NCI-H1092 treated with DMSO at 0.1 percent for 48 hours (cell line): ENCODE measurements at regions not wholly inside any gene's neighbourhood (a gene's known extent, or its start where the extent isn't known, plus 50 kb on each side); places are given as distances from the start of the nearest gene placed in this dataset.
"Not testable (repeated sequence)": the region's sequence is repeated elsewhere in the genome, so short reads cannot be mapped to it uniquely, and the experiment has no call there.

Source experiments
- DNase-seq: peaks from one replicate; lab custom pipeline; 2025; lab: John Stamatoyannopoulos, UW

DNA sequence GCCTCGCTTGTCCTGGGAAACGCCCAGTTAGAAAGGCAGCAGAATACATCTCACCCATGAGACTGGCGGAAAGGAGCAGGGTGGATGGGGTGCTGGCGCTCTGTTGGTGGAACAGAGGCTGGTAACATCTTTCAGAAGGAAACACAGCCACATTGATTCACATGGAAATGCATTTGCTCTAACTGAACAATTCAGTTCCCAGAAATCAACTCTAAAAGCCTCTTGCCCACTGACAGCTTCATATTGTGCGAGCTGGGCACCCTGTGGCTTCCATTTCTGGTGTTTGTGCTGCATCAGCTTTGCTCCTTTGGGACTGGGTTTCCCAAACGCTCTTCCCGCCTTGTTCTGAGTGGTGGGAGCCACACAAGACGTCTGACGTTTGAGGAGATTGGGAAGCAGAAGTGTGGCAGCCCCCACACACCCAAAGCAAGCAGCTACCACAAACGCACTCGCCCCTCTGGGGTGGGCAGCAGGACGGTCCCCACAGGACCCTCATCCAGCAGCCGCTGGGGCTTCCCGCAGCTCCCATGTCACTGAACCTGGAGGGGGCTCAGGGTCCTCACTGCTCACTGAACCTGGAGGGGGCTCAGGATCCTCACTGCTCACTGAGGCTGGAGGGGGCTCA lies 229.5 kb downstream of the ERMARD start:
- no peak for DNase-seq

DNA sequence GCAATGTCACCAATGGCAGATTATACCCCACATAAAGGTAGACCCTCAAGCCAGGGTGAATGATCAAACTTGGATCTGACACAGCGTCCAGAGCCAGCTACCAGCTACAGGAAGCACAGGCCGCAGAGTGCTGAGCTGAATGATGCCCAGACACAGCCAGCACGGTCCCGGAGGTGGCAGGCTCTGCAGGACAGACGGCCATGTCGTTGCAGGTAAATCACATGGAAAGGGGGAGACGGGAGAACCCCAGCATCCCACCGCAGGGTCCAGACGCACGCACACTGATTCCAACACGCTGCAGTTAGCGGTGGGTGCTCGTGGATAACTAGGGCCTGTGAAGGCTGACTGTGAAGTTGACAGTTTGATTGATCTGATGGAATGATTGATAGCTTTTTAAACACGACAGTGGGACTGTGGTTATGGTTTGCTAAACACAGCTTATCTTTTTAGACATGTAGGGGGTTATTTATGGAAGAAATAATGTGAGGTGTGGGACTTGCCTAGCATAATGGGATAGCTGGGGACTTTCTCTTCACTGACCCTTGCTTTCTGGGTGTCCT lies 228.5 kb downstream of the ERMARD start:
- DNase-seq: no peak

DNA sequence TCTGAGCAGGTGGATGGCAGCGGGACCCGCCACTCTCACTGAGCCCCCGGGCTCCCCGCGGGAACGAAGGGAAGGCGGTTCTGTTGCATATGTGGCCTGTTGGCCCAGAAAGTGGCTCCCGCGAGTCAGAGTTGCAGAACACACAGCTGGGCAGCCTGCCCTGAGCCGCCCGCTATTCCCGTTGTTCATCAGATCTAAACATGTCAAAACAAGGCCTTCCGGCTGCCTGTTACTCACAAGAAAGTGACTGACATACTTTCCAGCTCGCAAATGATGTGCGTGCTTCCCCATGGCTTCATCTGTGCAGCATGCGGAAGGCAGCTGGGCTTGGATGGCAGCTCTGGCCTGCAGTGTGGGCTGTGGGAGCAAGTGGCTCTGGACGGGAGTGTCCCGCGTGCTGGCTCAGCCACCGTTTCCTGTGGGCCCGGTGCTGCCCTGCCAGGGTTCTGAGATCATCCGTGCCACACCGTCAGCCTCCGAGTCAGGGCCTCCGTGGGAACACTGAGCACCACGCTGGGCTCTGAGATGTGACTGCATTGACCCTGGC lies 227.3 kb downstream of the ERMARD start:
- no peak for DNase-seq

DNA sequence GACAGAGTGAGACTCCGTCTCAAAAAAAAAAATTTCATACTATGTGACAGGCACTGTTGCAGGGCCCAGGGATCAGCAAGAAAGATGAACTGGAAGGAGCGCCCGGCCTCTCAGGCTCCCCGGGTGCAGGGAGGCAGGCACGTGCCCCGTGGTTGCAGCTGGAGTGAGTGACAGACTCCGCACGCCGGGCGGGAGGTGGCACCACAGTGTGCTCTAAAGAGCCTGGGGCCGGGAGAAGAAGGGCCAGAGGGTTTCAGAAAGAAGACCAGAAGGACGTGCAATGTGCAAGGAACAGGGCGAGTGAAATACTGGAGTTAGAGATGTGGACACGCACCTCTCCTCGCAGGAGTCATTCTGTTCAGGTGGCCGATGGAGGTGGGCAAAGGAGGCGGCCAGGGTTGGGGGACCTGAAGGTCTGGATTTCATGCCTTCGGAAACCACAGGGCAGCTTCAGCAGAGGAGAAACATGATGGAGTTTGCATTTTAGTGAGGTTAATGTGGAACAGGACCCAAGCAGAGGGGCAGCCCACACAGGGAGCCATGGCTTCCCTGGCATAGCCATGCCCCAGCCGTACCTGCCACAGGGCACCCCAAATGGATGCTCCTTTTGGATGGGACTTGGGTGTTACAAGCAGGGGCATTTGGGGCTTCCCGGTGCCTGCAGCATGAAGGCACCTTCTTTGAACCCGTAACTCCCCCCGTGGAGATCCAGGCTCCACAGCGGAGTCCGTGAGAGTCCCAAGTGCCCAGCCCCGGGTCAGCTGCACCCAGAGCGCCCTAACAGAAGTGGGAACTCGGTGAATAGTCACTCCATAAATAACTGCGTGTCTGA lies 226.2 kb downstream of the ERMARD start:
- no peak for DNase-seq

DNA sequence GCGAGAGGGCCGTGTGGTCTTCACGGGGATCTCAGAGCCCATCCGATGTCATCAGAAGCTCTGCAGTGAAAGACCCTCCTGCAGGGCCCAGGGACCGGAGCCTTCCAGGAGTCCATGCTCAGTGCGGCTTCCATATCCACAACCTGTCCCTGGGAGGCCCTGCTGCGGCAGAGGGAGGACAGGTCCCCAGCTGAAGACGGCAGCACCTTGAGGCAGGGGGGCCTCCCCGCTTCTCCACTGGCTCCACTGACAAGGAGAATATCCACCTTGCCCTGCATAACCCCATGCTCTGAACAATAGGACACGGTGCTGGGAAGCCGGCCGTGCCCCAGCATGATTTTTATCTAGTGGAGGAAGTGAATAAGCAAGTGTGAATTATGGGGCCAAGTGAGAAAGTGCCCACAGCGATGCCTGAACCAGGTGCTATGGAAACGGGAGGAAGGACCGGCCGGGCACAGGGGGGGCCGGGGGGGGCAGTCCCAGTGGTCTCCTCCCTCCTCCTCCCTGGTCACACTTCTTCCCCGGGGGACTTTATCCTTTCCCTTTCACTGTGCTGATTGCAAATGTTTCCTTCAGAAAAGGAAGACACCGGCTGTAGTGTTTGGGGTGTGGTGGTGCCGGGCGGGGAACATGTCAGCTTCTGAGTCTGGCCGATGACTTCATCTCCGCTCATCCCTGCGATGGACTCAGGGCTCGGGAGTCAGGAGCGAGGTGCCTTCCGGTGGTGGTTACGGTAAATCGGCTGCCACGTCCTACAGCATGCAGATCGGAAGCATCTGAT lies 225.1 kb downstream of the ERMARD start:
- DNase-seq: no peak

DNA sequence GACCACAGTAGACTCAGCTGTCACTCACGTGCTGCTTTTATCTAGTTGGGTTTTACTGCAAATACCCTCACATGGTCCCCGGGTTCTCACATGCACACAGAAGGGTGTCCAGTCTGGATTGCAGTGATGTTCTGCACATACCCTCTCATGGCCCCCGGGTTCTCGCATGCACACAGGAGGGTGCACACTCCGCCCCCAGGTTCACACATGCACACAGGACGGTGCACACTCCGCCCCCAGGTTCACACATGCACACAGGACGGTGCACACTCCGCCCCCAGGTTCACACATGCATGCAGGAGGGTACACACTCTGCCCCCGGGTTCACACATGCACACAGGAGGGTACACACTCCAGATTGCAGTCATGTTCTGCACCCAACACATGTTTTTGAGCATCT lies 224.3 kb downstream of the ERMARD start:
- no peak for DNase-seq

DNA sequence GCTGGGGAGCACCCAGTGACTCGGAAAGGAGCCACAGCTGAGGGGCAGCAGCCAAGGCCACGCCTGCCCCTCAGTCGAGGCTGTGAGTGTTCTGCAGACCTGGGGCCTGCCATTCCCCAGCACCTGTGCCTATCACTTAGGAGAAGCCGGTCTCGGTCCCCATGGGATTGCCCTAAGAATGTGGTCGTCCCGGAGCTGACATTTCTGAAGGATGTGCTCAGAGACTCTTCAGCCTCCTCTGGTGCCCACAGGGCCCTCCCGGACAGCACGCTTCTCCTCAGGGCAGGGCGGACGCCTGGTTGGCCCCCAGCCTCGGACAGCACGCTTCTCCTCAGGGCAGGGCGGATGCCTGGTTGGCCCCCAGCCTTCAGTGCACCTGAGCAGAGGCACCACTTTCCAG lies 223.9 kb downstream of the ERMARD start:
- no peak for DNase-seq

DNA sequence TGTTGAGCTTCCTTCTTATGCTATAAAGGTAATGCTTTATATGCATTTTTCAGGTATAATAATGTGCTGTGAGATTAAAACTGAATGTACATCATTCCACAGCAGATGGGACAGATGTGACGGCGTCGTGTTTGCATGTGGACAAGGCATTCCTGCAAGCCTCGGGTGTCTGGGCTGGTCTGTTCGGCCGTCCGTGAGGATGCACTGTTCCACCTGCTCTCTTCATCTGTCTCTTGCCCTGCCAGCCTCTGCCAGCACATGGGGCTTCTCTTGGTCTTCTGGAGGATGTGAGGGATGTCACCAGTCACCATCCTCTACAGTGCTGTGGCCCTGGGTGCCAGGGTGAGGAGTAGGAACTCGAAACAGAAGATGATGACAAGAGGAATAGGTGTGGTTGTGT lies 223.2 kb downstream of the ERMARD start:
- DNase-seq: no peak

DNA sequence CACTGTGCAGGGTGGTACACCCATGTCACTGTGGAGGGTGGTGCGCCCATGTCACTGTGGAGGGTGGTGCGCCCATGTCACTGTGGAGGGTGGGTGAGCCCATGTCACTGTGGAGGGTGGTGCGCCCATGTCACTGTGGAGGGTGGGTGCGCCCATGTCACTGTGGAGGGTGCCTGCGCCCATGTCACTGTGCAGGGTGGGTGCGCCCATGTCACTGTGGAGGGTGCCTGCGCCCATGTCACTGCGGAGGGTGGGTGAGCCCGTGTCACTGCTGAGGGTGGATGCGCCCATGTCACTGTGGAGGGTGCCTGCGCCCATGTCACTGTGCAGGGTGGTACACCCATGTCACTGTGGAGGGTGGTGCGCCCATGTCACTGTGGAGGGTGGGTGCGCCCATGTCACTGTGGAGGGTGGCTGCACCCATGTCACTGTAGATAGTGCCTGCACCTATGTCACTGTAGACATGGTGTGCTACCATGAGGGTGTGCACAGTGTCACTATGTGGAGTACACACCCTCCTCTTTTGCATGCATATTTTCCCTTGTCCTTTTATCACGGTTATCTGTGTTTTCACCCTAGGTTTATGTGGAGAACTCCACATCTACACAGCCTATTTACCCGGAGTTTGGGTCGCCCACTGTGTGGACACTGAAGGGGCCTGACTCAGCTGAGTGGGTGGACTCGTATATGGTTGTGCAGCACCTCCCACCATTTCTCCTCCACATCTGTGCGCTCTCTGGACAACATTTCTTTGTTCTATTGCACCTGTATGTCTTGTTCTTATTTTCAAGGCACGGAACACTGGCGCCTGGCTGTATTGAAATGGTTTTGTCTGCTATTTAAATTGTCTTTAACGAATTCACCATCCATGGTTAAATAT lies 222.4 kb downstream of the ERMARD start:
- not testable (repeated sequence) for DNase-seq

DNA sequence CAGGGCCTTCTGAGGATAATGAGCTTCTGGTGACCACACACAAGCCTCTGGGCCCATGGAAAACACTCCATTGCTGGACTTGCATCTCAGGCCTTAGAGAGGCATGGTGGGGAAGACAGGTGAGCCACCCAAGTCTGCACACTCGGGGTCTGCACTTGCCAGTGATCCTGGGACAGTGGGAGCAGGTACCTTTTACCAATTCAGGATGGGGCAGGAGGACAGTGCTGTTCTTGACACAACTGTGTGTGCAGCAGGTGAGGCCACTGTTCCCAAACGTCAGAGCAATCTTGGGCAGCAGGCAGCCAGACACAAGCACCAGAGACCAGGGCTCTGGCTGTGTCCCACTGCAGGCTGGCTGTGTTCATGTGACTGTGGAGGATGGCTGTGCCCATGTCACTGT lies 221.3 kb downstream of the ERMARD start:
- no peak for DNase-seq

DNA sequence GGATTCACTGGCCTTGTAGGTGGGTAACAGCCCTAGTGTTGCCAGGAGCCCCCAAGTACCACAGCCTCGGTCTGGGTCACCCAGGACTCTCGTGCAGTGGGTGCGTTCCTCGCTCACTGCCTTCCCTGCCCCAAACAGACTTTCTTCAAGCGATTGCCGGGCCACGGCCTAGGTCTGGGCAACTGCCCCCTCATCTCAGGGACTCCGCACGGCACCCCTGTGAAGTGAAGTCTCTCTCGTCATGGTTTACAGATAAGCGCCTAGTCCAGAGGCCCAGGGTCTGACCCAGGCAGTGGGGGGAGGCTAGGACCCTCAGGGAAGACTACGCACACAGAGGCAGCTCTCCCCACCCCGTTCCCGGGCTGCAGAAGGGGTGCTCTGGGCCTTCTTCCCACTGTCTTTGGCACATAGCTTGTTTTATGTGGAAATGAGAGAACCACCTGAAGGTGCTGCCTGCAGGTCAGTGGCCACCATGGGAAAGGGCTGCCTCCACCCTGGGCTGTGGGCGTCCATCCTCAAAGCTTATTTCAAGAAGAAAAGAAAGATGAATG lies 220.8 kb downstream of the ERMARD start:
- DNase-seq: no peak

DNA sequence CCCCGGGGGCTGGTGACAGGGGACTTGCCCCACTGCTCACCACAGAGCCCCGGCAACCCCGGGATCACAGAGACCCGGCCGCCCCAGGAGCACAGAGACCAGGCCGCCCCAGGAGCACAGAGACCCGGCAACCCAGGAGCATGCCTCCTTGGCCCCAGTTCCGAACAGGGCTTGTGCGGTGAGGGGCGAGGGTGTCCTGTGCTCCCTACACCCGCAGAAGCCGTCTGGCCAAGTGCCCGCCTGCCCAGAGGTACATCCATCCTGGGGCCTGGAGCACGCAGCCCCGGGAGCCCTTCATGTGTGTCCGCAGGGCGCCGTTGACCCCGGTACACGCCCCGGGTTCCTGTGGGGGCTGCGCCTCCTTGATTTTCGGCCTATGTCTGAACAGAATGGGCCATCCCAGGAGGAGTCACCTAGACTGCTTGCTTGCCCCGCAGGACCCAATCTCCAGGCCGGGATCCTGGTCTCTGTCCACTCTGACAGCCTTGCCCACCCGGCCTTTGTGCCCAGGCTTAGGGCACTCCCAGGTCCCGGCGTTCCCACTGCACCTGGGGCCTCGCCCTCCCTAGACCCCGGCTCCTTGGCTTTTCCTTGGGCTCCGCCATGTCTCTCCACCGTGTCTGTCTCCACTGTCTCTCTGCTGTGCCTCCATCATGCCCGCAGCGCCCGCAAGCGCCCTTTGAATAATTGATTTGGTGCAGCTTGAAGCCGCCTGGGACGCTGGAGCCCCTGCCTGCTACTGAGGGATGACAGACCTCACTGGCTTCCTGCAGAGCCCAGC lies 219.8 kb downstream of the ERMARD start:
- no peak for DNase-seq

DNA sequence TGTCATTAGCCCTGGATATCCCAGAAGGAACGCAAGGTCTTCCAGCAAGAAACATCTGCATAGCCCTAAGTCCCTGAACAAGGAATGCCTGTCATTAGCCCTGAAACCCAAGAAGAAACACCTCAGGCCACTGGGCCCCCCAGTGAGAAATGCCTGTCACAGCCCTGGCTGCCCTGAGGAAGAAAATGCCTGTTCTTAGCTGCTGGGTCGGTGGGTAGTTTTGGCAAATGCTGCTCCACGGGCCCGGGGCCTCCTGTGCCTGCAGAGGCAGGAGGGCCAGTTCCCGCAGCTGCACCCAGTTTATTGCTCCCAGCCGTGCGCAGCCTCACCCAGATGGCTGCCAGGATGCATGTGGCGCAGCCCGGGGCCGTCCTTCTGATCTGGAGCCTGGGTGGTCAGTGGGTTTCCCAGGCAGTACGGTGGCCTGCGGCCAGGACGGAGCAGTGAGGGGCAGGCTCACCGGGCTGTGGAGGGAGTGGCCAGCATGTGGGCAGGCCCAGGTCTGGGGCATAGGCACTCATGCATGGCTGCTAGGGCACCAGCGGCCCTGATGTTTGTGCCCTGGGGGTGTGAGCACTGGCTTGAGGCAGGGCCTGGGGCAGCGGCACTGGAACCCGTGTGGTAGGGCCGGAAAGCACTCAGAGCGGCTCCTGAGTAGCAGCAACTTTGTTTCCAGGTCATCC lies 219.0 kb downstream of the ERMARD start:
- DNase-seq: no peak

DNA sequence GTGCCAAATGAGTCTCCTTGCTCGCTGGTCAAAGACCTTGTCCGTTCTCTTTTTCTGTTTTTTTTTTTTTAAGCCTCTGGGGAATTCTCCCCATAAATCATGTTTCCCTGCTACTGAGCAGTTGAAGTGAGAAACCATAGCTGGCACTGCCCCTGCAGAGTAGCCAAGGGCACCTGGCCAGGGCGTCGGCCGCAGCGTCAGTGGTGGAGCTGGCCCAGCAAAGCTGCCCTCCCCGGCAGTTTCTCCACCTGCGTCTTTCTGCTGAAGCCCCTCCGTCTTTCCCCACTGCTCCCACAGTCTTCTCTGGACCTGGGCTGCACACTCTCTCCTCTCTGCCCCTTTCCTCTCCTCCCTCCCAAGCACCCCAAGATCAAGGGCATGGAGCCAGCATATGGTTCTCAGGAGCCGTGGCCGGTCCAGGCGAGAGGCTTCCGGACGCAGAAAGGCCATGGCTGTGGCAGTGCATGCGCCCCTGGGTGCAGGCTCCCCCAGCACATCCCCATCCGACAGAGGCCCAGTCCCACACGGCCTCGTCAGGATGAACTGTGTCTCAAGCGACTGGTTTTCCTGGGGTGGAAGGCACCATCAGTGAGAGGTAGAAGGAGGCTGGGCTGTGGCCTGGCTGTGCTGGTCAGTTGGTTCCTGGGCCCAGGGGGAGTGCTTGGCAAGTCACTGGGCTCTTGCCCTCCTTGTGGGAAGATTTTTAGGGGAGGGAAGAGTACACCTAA lies 218.1 kb downstream of the ERMARD start:
- DNase-seq: no peak

DNA sequence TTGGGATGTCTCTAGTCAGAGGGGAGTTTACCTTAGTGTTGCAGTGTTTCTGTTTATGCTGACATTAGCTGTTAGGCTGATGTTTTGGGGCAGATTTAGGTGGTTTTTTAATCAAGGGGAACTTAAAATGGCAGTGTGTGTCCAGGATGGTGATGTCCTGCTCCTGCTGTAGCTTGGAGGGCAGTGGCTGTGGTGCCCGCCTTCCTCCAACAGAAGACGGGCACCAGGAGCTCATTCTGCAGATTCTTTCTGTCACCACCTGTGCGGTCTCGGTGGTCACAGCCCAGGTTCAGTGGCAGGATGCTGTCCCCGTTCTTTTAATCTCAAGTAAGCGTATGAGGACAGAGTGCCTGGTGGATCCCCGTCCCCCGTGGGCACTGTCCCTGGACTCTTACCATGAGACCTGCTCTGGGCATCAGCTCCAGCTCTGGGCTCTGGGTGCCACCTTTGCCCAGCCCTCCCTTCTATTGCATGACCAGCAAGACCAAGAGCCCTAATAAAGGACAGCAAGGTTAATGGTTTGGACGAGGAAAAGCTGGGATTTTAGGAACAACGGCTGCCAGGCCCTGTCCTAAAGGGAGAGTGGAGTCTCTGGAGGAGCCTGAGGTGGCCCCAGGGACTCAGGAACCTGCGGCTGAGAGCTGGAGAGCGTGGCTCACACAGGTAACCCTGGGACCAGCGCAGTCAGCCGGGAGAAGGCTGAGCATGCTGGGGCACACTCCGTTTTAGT lies 217.3 kb downstream of the ERMARD start:
- DNase-seq: no peak

DNA sequence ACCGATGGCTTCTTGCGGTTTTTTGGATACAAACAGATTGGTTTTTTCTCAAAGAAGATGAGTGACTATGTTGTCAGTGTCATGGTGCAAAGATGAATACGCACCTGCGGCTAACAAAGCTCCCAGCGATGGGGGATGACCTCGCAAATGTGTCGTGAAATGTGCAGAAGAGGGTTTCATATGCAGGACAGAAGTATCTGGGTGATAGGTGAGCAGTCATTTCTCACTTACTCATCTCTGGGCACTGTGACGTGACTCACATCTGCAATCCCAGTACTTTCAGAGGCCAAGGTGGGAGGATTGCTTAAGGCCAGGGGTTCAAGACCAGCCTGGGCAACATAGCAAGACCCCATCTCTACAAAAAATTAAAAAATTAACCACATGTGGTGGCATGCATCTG lies 216.3 kb downstream of the ERMARD start:
- no peak for DNase-seq

DNA sequence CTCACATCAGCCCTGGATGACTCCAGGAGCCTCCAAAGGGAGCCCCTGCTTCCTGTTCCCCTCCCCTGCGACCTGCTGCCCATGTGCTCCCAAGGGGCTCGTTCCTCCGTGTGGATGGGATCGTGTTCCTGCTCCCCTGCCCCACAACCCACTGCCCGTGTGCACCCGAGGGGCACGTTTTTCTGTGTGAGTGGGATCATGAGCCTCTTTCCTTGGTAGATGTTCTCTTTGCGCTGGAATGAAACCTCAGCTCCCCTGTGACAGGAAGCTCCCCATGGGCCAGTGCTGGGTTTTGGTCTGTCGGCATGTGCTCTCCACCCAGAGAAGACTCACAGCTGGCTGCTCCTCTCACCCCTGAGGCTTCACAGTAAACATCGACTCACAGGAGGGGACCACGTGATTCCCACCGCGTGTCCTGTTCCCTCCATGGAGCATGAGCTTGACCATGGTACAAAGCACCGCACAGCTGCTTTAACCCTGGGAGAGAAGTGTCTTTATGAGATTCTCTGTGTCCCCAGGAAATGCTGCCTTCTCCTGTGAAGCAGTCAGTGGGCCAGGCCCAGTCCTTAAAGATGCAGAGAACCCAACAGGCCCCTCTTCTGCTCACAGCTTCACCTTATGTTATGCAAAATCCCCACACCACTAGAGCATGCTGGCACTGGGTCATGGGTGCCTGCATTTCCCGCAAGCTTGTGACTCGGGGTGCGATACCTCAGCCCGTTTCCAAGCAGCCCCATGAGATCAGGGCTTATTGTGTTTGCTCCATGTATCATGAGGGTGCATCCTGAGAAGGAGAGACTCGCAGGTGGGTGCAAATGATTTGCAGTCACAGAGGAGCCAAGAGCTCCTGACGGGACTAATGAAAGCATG lies 215.1 kb downstream of the ERMARD start:
- DNase-seq: no peak
